ENCODE measurements at regions not wholly inside any gene's neighbourhood (a gene's known extent, or its start where the extent isn't known, plus 50 kb on each side); places are given as distances from the start of the nearest gene placed in this dataset.

GRCh38 chr19:33871605-33872004, 74.9 kb downstream of the KCTD15 start:
- TF ChIP-seq EZH2 (IDR thresholded peaks at IDR 0.05; ENCODE audit: low read depth), result no peak
- TF ChIP-seq CTCF (conservative IDR thresholded peaks at IDR 0.05), result no peak
